ENCODE measurements at regions not wholly inside any gene's neighbourhood (a gene's known extent, or its start where the extent isn't known, plus 50 kb on each side); places are given as distances from the start of the nearest gene placed in this dataset.

DNA sequence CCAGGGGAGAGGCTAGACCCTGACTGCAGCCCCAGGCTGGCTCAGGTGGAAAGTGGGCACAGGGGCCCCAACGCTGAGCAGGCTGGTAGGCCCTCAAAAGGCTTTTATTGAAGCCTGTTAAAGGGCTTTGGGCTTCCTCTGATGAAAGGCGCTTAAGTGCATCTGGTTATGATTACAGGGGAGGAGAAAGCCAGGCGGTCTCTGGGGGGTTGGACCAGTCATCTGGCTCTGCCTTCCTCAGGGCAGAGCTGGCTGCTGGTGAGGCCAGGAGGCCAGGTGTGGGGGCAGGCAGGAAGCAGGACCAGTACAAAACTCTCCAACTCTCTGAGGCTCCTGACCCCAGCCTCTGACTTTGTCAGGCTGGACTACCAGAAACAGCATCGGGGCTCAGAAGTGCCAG lies 68.8 kb upstream of the BCOR start:
- TF ChIP-seq, protein P1, sequence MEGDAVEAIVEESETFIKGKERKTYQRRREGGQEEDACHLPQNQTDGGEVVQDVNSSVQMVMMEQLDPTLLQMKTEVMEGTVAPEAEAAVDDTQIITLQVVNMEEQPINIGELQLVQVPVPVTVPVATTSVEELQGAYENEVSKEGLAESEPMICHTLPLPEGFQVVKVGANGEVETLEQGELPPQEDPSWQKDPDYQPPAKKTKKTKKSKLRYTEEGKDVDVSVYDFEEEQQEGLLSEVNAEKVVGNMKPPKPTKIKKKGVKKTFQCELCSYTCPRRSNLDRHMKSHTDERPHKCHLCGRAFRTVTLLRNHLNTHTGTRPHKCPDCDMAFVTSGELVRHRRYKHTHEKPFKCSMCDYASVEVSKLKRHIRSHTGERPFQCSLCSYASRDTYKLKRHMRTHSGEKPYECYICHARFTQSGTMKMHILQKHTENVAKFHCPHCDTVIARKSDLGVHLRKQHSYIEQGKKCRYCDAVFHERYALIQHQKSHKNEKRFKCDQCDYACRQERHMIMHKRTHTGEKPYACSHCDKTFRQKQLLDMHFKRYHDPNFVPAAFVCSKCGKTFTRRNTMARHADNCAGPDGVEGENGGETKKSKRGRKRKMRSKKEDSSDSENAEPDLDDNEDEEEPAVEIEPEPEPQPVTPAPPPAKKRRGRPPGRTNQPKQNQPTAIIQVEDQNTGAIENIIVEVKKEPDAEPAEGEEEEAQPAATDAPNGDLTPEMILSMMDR (conservative IDR thresholded peaks at IDR 0.05) = no peak
- peak; percentile 72 for DNase-seq
- Histone ChIP-seq H3K27me3 (ENCODE audit: control insufficient read depth, insufficient read depth, low read length, poor library complexity, severe bottlenecking) (peaks cover 21% of the 10 kb centered on the region), H3K9ac (ENCODE audit: extremely low read depth, low read length, poor library complexity, severe bottlenecking) (no peak overlapping the region), H3K9me3 (ENCODE audit: control insufficient read depth, low read length) (no peaks in the 10 kb centered on the region), H3K36me3 (ENCODE audit: control insufficient read depth, insufficient read depth, low read length) (no peaks in the 10 kb centered on the region), H3K4me1 (ENCODE audit: control insufficient read depth, insufficient read depth, low read length) (no peaks in the 10 kb centered on the region), H3K4me3 (ENCODE audit: low read length) (no peak overlapping the region), H3K27ac (ENCODE audit: low read depth, low read length) (no peak overlapping the region)
- peaks cover 21% of the 10 kb centered on the region for H3K9me3 Mint-ChIP-seq
- peaks cover 44% of the 10 kb centered on the region for H3K4me1 Mint-ChIP-seq
- no peak overlapping the region for H3K27ac Mint-ChIP-seq
- no peaks in the 10 kb centered on the region for H3K36me3 Mint-ChIP-seq (ENCODE audit: low read depth)
- 48% methylated on average over 4 of the region's 4 CpGs; no CpG with 5 or more reads in 1 of the 2 experiments for WGBS, 2 experiments (ENCODE audit: insufficient coverage in 1 of 2, insufficient read length in 1 of 2)
- H3K27me3 Mint-ChIP-seq (ENCODE audit: insufficient read depth) = peaks cover 61% of the 10 kb centered on the region
- H3K4me3 Mint-ChIP-seq = peak overlapping the region; percentile 60

DNA sequence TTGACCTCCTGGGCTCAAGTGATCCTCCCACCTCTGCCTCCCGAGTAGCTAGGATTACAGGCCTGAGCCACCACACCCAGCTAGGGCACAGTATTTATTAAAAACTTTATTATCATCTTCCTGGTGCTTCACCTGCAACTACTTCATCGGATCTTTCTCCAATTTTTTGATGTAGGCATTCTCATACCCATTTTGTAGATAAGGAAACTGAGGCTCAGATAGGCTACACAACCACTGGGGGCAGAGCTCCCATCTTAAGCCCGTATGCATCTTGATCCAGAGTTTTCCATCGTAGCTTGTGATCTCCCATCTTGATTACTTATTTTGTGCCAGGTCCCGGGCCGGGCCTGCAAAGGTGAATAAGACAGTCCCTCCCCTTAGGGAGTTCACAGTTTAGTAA lies 68.1 kb upstream of the BCOR start:
- H3K4me3 Mint-ChIP-seq = no peak overlapping the region
- H3K36me3 Mint-ChIP-seq (ENCODE audit: low read depth) = no peaks in the 10 kb centered on the region
- Histone ChIP-seq H3K27ac (ENCODE audit: low read depth, low read length) (no peak overlapping the region), H3K27me3 (ENCODE audit: control insufficient read depth, insufficient read depth, low read length, poor library complexity, severe bottlenecking) (peaks cover 21% of the 10 kb centered on the region), H3K4me3 (ENCODE audit: low read length) (no peak overlapping the region), H3K4me1 (ENCODE audit: control insufficient read depth, insufficient read depth, low read length) (no peaks in the 10 kb centered on the region), H3K36me3 (ENCODE audit: control insufficient read depth, insufficient read depth, low read length) (no peaks in the 10 kb centered on the region), H3K9me3 (ENCODE audit: control insufficient read depth, low read length) (no peaks in the 10 kb centered on the region), H3K9ac (ENCODE audit: extremely low read depth, low read length, poor library complexity, severe bottlenecking) (no peak overlapping the region)
- no peak for DNase-seq
- peaks cover 22% of the 10 kb centered on the region for H3K9me3 Mint-ChIP-seq
- TF ChIP-seq, protein P1 (conservative IDR thresholded peaks at IDR 0.05) = no peak
- 91% methylated on average over 6 of the region's 6 CpGs; no CpG with 5 or more reads in 1 of the 2 experiments for WGBS, 2 experiments (ENCODE audit: insufficient coverage in 1 of 2, insufficient read length in 1 of 2)
- peaks cover 40% of the 10 kb centered on the region for H3K4me1 Mint-ChIP-seq
- H3K27ac Mint-ChIP-seq = no peak overlapping the region
- peaks cover 58% of the 10 kb centered on the region for H3K27me3 Mint-ChIP-seq (ENCODE audit: insufficient read depth)

DNA sequence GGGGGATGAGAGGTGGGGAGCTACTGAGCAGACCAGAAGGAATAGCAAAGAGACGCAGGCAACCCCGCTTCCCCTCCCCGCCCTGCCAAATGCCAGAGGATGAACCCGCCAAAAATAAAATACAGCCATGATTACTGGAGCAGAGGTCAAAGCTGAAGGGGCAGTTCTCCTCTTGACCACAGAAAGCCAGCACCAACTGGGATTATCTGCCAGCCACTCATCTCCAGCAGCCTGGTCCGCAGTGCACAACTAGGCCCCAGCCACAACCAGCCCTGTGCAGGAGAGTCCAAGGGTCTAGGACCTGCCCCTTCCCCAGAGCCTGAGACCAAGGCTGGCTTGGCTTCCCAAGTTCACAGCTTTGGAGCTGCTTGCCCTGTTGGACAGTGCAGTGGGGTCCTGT lies 67.4 kb upstream of the BCOR start:
- peaks cover 37% of the 10 kb centered on the region for H3K4me1 Mint-ChIP-seq
- Histone ChIP-seq H3K4me1 (ENCODE audit: control insufficient read depth, insufficient read depth, low read length) (no peaks in the 10 kb centered on the region), H3K9ac (ENCODE audit: extremely low read depth, low read length, poor library complexity, severe bottlenecking) (no peak overlapping the region), H3K36me3 (ENCODE audit: control insufficient read depth, insufficient read depth, low read length) (no peaks in the 10 kb centered on the region), H3K27ac (ENCODE audit: low read depth, low read length) (no peak overlapping the region), H3K4me3 (ENCODE audit: low read length) (no peak overlapping the region), H3K27me3 (ENCODE audit: control insufficient read depth, insufficient read depth, low read length, poor library complexity, severe bottlenecking) (peaks cover 21% of the 10 kb centered on the region), H3K9me3 (ENCODE audit: control insufficient read depth, low read length) (no peaks in the 10 kb centered on the region)
- WGBS, 2 experiments (ENCODE audit: insufficient coverage in 1 of 2, insufficient read length in 1 of 2) = 89% methylated on average over 5 of the region's 5 CpGs; no CpG with 5 or more reads in 1 of the 2 experiments
- no peak overlapping the region for H3K4me3 Mint-ChIP-seq
- H3K9me3 Mint-ChIP-seq = peaks cover 18% of the 10 kb centered on the region
- peaks cover 61% of the 10 kb centered on the region for H3K27me3 Mint-ChIP-seq (ENCODE audit: insufficient read depth)
- H3K27ac Mint-ChIP-seq = no peak overlapping the region
- H3K36me3 Mint-ChIP-seq (ENCODE audit: low read depth) = no peaks in the 10 kb centered on the region
- DNase-seq = no peak
- TF ChIP-seq, protein P1 (conservative IDR thresholded peaks at IDR 0.05) = no peak

Measured in endodermal cell (in vitro differentiated cells).